Left lung (tissue), 4 donors: ENCODE measurements at regions not wholly inside any gene's neighbourhood (a gene's known extent, or its start where the extent isn't known, plus 50 kb on each side); places are given as distances from the start of the nearest gene placed in this dataset.

Experiments
- ATAC-seq: fragments of 200-7000 bp; cut with Tn5 transposase; one replicate; pipeline ENCODE4 v1.9.1; 2020; ENCODE audit warnings: moderate library complexity
- DNase-seq, 4 donors: peaks; one replicate each; pipeline ENCODE4 v3.0.0-alpha.2; 2013 to 2020
- H3K27ac ChIP-seq, 2 donors: fragments of 200-600 bp; sonication (generic) in 1 of 2; one replicate each; pipeline versions ENCODE4 v1.5.0 to v1.8.0; 2020 to 2021
- H3K27me3 ChIP-seq, 2 donors: fragments of 200-600 bp; sonication (generic) in 1 of 2; one replicate each; pipeline versions ENCODE4 v1.5.0 to v1.8.0; 2020 to 2021
- H3K36me3 ChIP-seq, 2 donors: fragments of 200-600 bp; sonication (generic) in 1 of 2; one replicate each; pipeline versions ENCODE4 v1.5.0 to v1.8.0; 2020 to 2021
- H3K4me1 ChIP-seq, 2 donors: fragments of 200-600 bp; one replicate each; pipeline ENCODE4 v1.8.0; 2021
- H3K4me3 ChIP-seq, 2 donors: fragments of 200-600 bp; sonication (generic) in 1 of 2; one replicate each; pipeline versions ENCODE4 v1.5.0 to v1.8.0; 2020 to 2021; ENCODE audit warnings: mild to moderate bottlenecking in 1 of 2
- H3K9me3 ChIP-seq, 2 donors: fragments of 200-600 bp; sonication (generic) in 1 of 2; one replicate each; pipeline versions ENCODE4 v1.5.0 to v1.8.0; 2020 to 2021
- intact Hi-C, 2 donors: fragments of 100-400 bp; cut with DNase I; formaldehyde crosslinking; loops; one replicate each; pipeline versions ENCODE4 v1.11.2 to v1.14.2; 2022
- TF ChIP-seq, protein P1 (sequence below), 2 donors: fragments of 200-600 bp; sonication (generic) in 1 of 2; IDR thresholded peaks; one replicate each; pipeline versions ENCODE4 v1.5.0 to v1.8.0; 2021; ENCODE audit warnings: antibody characterized with exemption in 2 of 2
- donor health status: DM: no; HTN: yes; CAD: no.
- donor health status: DM: no; HTN: no; CAD: no.

DNA sequence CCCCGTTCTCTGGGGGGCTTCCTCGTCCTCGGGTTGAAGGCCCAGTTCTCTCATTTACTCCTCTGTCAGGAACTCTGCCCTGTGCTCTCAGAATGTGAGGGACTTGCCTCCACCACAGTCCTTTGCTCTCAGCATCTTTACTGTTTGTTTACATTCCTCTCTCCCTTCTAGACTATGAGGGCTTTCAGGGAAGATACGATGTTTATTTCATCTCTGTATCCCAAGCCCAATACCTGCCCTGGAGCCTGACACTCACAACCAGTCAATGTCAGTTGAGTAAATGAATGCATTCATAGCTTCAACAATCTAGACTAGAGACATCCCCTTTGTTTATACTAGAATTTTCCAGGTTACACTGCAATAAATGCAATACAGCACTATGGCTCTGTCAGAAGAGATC is 409.6 kb upstream of the CDH11 start:
- Histone ChIP-seq H3K27me3 (no peaks in the 10 kb centered on the region), H3K4me1 (no peaks in the 10 kb centered on the region), H3K36me3 (no peaks in the 10 kb centered on the region), H3K27ac (no peak overlapping the region), H3K4me3 (no peak overlapping the region), H3K9me3 (peaks cover 0 to 9% of the 10 kb centered on the region in 2 donors)
- ATAC-seq (no peak), DNase-seq (no peak)
- intact Hi-C loops = no loop called here
- TF ChIP-seq, protein P1, sequence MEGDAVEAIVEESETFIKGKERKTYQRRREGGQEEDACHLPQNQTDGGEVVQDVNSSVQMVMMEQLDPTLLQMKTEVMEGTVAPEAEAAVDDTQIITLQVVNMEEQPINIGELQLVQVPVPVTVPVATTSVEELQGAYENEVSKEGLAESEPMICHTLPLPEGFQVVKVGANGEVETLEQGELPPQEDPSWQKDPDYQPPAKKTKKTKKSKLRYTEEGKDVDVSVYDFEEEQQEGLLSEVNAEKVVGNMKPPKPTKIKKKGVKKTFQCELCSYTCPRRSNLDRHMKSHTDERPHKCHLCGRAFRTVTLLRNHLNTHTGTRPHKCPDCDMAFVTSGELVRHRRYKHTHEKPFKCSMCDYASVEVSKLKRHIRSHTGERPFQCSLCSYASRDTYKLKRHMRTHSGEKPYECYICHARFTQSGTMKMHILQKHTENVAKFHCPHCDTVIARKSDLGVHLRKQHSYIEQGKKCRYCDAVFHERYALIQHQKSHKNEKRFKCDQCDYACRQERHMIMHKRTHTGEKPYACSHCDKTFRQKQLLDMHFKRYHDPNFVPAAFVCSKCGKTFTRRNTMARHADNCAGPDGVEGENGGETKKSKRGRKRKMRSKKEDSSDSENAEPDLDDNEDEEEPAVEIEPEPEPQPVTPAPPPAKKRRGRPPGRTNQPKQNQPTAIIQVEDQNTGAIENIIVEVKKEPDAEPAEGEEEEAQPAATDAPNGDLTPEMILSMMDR (IDR thresholded peaks at IDR 0.05) = no peak

- H3K27me3 ChIP-seq = no peaks in the 10 kb centered on the region
- H3K9me3 ChIP-seq = peaks cover 0 to 9% of the 10 kb centered on the region in 2 donors
- no peaks in the 10 kb centered on the region for H3K36me3 ChIP-seq
- DNase-seq (no peak), ATAC-seq (no peak)
- no peak overlapping the region for H3K4me3 ChIP-seq
- intact Hi-C loops = no loop called here
- no peaks in the 10 kb centered on the region for H3K4me1 ChIP-seq
- TF ChIP-seq, protein P1 (IDR thresholded peaks at IDR 0.05) = no peak
- H3K27ac ChIP-seq = no peak overlapping the region
Measured at GRCh38 chr16:65525707-65526106, 403.8 kb upstream of the CDH11 start.

DNA sequence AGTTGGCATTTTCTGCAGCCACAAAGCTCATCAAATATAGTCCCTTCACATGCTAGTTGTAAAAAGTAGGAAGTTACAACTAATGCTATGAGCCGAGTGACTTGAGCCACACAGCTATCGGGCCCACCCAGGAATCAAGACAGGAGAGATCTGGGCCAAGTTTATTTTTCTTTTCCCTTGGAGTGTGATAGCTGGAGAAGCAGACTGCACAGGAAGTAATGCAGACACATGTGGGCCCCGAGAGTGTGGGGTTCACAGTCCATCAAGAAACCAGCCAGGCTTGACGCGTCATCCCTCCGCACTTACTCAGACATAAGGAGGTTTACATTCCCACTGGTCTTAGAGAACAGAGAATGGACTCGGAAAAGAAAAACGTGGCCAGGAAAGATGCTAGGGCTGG is 403.1 kb upstream of the CDH11 start:
- Histone ChIP-seq H3K9me3 (peaks cover 0 to 9% of the 10 kb centered on the region in 2 donors), H3K27me3 (no peaks in the 10 kb centered on the region), H3K27ac (no peak overlapping the region), H3K36me3 (no peaks in the 10 kb centered on the region), H3K4me1 (no peaks in the 10 kb centered on the region), H3K4me3 (no peak overlapping the region)
- DNase-seq (peak in 3 of 4 donors; percentile 37 to 89 (median 80)), ATAC-seq (peak; percentile 47)
- intact Hi-C loops = no loop called here
- TF ChIP-seq, protein P1 (IDR thresholded peaks at IDR 0.05) = no peak

GRCh38 chr16:65524231-65524630 is 402.4 kb upstream of the CDH11 start:
- no peak for ATAC-seq

DNA sequence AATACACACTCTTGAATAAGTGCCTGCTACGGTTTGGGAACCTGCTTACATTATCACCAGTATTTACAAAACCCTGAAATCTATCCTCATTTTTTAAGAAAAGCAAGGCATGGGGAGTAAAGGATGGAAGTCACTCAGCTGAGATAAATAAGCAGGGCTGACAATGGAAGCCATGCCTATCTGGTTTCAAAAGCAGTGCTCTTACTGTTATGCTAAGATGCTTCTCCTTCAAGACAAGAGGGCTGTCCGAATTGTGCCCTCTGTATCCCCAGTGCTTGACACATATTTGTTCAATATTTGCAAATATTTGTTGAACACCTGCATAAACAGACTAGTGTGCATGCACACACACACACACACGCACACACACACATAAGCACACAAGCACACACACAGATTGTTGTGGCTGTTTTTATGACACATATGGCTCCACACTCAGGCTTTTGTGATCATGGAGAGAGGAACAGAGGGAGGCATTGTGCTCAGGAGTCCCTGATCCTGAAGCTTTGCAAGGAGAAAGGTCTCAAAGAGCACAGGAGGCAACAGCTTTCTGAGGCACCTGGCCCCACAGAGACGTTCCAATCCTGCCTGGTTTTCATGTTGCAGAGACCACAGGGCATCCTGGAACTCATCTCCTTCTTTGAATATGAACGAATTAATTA is 401.6 kb upstream of the CDH11 start:
- Histone ChIP-seq H3K27ac (no peak overlapping the region), H3K4me3 (no peak overlapping the region), H3K4me1 (no peaks in the 10 kb centered on the region), H3K36me3 (no peaks in the 10 kb centered on the region), H3K27me3 (no peaks in the 10 kb centered on the region), H3K9me3 (peaks cover 0 to 9% of the 10 kb centered on the region in 2 donors)
- TF ChIP-seq, protein P1 (IDR thresholded peaks at IDR 0.05) = no peak
- DNase-seq (no peak), ATAC-seq (no peak)
- intact Hi-C loops = no loop called here

More at GRCh38 chr16:65524231-65524630, 402.4 kb upstream of the CDH11 start:
- TF ChIP-seq, protein P1 (IDR thresholded peaks at IDR 0.05) = no peak
- no peak overlapping the region for H3K4me3 ChIP-seq
- DNase-seq = no peak
- H3K9me3 ChIP-seq = peaks cover 0 to 9% of the 10 kb centered on the region in 2 donors
- no peak overlapping the region for H3K27ac ChIP-seq
- no peaks in the 10 kb centered on the region for H3K4me1 ChIP-seq
- H3K36me3 ChIP-seq = no peaks in the 10 kb centered on the region
- no peaks in the 10 kb centered on the region for H3K27me3 ChIP-seq
- intact Hi-C loops = no loop called here
